Activated T-cell treated with anti-CD3 and anti-CD28 coated beads for 1 hour (primary cell): ENCODE measurements at regions not wholly inside any gene's neighbourhood (a gene's known extent, or its start where the extent isn't known, plus 50 kb on each side); places are given as distances from the start of the nearest gene placed in this dataset.
"Not testable (repeated sequence)": the region's sequence is repeated elsewhere in the genome, so short reads cannot be mapped to it uniquely, and the experiment has no call there.

Source experiments
- DNase-seq: peaks from one replicate; pipeline ENCODE4 v3.0.0-alpha.2; 2020; ENCODE audit warnings: low read depth

- no peak for DNase-seq
Observed at GRCh38 chr7:25666671-25667060, 438.4 kb upstream of the NPVF start.

GRCh38 chr7:25669281-25669781, 441.0 kb upstream of the NPVF start:
- DNase-seq = no peak

- no peak for DNase-seq
Observed at GRCh38 chr7:25669961-25670841, 441.9 kb upstream of the NPVF start.

- DNase-seq = no peak
Observed at GRCh38 chr7:25671111-25671510, 442.8 kb upstream of the NPVF start.

- DNase-seq = no peak
Observed at GRCh38 chr7:25672496-25672895, 444.2 kb upstream of the NPVF start.

- no peak for DNase-seq
Observed at GRCh38 chr7:25675789-25676474, 447.6 kb upstream of the NPVF start.

GRCh38 chr7:25677595-25677994, 449.3 kb upstream of the NPVF start:
- no peak for DNase-seq

GRCh38 chr7:25678215-25678614, 449.9 kb upstream of the NPVF start:
- no peak for DNase-seq

GRCh38 chr7:25680636-25681035, 452.4 kb upstream of the NPVF start:
- no peak for DNase-seq

- no peak for DNase-seq
Observed at GRCh38 chr7:25684360-25684759, 456.1 kb upstream of the NPVF start.

GRCh38 chr7:25686493-25686892, 458.2 kb upstream of the NPVF start:
- DNase-seq = no peak

- DNase-seq = no peak
Observed at GRCh38 chr7:25694211-25694610, 457.8 kb upstream of the NFE2L3 start.

GRCh38 chr7:25694699-25695098, 457.3 kb upstream of the NFE2L3 start:
- DNase-seq = no peak

GRCh38 chr7:25696571-25696970, 455.4 kb upstream of the NFE2L3 start:
- DNase-seq = no peak

GRCh38 chr7:25698451-25699113, 453.4 kb upstream of the NFE2L3 start:
- DNase-seq = no peak

- DNase-seq = not testable (repeated sequence)
Observed at GRCh38 chr7:25700141-25700540, 451.9 kb upstream of the NFE2L3 start.

- DNase-seq = no peak
Observed at GRCh38 chr7:25704413-25704812, 447.6 kb upstream of the NFE2L3 start.

GRCh38 chr7:25706764-25707163, 445.2 kb upstream of the NFE2L3 start:
- no peak for DNase-seq

GRCh38 chr7:25707768-25708620, 444.0 kb upstream of the NFE2L3 start:
- DNase-seq = no peak

GRCh38 chr7:25710959-25711358, 441.0 kb upstream of the NFE2L3 start:
- no peak for DNase-seq

GRCh38 chr7:25711940-25712339, 440.1 kb upstream of the NFE2L3 start:
- DNase-seq = no peak

GRCh38 chr7:25712500-25712899, 439.5 kb upstream of the NFE2L3 start:
- DNase-seq = no peak
